ENCODE measurements at regions not wholly inside any gene's neighbourhood (a gene's known extent, or its start where the extent isn't known, plus 50 kb on each side); places are given as distances from the start of the nearest gene placed in this dataset.
"Not testable (repeated sequence)": the region's sequence is repeated elsewhere in the genome, so short reads cannot be mapped to it uniquely, and the experiment has no call there.

DNA sequence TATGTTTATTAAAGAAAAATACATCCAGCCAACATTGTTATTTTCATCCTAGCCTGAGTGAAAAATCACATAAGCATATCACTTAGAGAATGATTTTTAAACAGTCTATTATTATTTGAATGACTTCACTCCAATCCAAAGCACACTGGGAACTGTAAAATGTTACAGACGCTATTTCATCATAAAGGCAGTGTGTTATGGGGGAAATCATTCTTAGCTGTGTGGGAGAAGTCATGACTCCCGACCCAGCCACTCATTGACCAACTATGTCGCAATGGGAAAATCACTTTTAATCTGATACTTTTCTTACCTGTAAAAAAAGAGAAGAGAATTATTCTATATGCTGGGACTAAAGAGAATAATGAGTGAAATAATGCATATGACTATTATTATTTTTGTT lies 653.6 kb downstream of the TTLL7 start:
- not testable (repeated sequence) for FAIRE-seq

DNA sequence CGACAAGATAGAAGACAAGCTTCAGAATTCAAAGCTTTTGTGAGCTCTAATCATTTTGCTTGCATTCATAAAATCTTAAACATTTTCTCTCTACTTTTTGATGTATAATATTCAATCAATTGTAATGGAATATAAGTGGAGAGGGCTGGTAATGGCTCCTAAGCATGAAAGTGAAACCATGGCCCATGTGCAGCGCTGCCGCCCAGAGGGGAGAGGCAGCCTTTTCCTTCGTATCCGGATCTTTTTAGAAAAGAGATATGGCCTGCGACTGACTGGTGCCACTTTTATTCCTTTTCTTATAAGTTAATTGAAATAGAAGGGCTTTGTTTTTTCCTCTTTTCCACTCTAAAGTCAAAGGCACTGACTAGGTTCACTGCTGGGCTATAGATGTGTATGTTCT lies 655.2 kb downstream of the TTLL7 start:
- not testable (repeated sequence) for FAIRE-seq

DNA sequence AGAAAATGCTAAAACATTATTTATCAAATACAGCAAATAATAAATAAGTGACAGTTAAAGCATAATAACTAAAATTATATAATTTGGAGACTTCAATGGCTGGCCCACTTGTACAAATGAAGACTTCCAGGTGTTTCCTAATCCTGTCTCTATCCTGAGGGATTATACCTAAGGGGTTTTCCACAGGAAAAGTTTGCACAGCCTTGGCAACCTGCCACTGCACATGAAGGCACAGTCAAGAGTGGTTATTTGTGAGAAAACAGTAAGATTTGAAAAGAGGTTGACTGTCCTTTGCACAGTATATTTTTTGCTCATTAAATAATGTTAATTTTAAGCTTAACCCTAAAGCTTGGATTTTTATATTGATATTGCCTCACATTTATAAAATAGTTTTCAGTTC lies 655.9 kb downstream of the TTLL7 start:
- FAIRE-seq, result not testable (repeated sequence)

DNA sequence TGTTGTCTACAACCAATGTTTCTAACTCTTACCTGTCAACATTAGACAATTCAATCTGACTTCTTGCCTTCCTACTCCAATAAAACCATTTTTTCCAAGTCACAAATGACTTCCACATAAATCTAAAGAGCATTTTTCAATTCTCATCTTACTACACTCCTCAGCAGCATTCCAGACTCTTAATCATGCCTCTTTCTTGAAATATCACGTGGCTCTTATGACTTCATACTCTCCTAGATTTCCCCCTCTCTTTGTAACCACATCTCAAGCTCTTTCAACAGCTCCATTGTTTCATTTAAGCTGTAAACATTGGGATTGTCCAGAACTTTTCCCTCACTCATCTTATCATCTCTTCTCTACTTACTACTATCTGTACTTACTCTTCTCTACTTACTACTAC lies 666.6 kb downstream of the TTLL7 start:
- not testable (repeated sequence) for FAIRE-seq

DNA sequence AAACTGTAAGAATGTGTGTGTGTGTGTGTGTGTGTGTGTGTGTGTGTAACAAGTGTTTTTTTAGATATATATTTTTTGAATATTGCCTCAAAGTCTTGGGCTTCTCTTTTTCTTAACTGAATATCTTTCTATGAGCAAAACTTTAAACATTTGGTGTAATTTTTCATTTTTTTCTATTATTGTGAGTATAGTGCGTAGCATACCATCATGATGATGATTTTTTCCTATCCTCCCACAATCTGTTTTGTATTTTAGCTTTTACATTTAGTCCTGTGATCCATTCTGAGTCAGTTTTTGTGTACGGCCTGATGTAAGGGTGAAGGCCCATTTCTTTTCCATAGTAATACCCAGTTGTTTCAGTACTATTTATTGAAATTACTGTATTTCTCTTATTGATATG lies 680.6 kb downstream of the TTLL7 start:
- no peak for FAIRE-seq

DNA sequence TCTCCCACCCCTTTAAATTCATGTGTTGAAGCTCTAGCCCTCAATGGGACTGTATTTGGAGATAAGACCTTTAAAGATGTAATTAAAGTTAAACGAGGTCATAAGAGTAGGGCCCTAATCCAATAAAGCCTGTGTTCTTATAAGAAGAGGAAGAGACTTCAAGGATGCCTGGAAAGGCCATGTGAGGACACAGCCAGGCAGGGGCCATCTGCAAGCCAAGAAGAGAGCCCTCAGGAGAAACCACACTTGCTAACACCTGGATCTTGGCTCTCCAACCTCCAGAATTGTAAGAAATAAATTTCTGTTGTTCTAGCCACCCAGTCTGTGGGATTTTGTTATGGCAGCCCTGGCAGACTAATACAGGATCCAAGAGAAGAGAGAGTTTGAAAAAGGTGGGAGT lies 683.5 kb downstream of the TTLL7 start:
- FAIRE-seq, result not testable (repeated sequence)

DNA sequence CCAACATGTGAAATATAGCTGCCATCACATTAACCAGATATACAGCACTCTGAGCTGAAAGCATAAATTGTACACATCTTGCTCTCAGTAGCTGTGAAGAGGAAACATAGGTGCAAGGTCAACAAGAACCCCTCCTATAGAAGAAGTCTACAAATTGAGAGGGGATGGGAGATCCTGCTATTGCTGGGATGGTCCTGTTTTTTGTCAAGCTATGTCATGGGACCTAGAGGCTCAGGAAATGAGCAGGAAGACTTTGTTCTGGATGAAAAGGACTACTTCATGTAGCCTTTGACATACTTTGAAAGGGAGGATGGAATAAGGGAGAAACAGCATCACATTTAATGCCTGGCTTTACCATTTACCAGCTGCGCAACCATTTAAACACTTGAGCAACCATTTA lies 688.8 kb downstream of the TTLL7 start:
- FAIRE-seq, result not testable (repeated sequence)

DNA sequence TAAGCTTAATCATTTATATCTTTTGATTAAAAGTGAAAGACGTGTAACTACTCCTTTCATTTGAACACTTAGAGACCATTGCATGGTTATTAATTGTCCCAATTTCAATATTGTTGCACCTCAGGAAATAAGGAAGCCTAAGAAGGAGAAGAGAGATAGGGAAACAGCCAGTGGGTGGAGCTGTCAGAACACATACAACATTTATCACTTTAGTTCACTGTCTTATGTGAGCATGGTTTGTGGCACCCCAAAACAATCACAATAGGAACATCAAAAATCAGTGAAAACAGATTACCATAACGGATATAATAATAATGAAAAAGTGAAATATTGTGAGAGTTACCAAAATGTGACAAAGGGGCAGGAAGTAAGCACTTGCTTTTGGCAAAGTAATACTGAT lies 689.9 kb downstream of the TTLL7 start:
- FAIRE-seq, result not testable (repeated sequence)

DNA sequence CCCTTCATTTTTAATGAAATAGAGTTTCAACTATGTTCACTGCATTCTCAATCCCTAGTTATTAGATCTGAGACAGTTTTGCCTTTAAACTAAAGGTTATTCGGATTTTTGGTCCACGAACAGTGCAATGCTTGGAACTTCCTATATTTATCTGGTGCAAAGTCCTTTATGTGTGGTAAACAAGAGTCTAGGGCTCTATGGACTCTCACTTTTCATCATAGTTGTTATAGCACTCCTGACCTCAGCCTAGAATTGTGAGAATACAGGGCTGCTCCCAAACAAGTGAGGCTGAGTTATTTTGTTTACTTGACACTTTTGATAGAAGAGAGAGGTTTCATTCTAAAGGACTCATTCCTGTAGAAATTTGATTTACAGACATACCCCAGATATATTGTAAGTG lies 692.1 kb downstream of the TTLL7 start:
- FAIRE-seq, result not testable (repeated sequence)

DNA sequence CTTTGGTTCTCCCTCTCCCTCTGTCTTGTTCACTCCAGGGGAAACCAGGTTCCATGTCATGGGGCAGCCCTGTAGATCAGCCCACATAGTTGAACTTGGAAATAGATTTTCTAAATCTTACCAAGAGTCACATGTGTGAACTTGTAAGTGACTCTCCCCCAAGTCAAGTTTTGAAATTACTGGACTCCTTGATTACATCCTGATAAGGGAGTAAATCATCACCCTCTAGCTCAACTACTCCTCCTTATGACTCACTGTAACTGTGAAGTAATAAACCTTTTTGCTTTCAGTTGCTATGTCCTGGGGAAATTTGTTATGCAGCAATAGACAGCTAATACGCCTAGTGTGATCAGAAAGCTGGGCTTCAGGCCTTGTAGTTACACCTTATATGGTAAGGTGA lies 703.3 kb downstream of the TTLL7 start:
- FAIRE-seq, result not testable (repeated sequence)

DNA sequence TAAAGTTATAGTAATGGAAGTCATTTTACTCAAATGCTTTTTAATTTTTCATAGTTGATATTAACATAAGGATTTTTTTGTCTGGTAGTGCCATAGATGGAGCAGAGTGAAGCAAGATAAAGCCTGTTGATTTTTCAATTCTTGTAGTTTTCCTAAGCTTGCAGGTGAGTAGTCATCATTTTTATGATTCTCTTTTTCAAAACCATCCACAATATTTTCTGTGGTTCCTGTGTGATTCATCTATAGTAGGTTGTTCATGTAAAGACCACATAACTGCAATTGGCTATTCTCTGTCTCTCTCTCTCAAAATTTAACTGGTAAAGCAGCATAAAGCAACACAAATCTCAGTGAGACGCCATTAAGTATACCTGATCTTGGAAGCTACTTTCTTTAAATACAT lies 711.5 kb downstream of the TTLL7 start:
- FAIRE-seq, result not testable (repeated sequence)

DNA sequence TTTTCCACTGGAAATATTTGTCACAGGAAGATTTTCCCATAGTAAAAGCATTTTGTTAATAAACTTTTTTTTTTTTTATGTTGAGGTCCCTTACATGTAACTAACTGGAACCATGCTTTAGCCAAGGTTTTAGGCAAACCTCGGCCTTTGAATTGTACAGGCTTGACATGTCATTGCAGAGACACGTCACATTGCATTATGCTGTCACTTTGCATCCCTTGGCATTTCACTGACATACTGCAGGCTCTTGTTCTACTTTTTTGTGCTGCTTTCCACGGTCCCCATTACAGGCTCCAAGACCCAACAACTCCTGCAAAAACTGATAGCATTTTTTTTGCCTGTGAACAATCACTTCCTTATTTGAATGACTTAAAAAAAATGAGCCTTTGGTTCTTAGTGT lies 724.3 kb downstream of the TTLL7 start:
- not testable (repeated sequence) for FAIRE-seq

DNA sequence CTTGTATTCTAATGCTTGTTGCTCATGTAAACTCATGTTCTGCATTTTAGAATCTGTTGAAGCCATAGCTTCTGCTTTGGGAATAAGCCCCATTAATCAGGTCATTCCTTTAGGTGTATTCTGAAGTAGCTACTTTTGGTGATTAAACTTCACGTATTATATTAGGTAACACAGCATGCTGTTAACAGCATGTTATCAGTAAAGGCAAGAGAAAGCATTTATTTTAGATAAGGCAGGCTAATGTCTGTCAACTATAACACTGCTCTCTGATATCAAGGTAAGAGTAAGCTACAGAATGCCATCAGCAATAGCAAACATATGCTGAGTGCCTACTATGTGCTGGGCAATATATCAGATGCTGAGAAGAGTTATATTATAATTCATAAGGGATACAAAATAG lies 726.4 kb downstream of the TTLL7 start:
- FAIRE-seq, result not testable (repeated sequence)

DNA sequence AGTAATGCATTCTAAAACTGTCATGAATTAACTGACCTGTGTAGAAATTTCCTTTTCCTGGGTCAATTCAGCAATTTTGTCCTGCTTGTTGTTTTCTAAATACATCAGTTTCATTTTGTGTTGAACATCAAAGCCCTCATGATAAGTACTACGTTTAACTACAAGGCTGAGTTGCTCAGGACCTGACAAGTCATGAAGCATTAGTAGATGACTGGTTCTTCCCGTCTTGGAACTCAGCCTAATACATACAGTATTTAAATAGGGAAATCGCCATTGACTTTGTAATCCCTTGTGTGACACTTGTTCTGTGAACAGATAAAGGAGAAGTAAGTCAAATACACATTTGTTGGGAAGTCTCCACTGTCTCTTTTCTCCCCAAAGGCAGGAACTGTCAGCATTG lies 727.1 kb downstream of the TTLL7 start:
- not testable (repeated sequence) for FAIRE-seq

DNA sequence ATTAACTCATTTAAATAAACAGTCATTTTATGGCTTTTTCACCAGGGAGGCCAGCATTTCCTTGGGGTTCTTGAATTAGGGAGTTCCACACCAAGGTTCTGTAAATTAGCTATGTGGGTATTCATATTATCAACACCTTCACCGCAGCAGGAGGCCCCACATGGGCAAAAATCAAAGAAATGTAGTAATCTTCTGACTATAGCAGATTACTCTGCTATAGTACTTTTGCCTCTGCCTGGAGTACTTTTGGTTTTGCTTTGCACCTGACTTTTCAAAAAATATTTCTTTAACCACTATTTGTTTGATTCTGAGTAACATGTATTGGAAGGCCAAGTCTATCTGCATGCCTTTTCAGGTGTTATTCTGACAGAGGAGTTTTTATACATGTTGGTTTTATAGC lies 728.1 kb downstream of the TTLL7 start:
- FAIRE-seq, result not testable (repeated sequence)

DNA sequence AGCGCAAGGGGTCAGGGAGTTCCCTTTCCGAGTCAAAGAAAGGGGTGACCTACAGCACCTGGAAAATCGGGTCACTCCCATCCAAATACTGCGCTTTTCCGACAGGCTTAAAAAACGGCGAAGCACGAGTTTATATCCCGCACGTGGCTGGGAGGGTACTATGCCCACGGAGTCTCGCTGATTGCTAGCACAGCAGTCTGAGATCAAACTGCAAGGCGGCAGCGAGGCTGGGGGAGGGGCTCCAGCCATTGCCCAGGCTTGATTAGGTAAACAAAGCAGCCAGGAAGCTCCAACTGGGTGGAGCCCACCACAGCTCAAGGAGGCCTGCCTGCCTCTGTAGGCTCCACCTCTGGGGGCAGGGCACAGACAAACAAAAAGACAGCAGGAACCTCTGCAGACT lies 735.1 kb downstream of the TTLL7 start:
- FAIRE-seq, result not testable (repeated sequence)

DNA sequence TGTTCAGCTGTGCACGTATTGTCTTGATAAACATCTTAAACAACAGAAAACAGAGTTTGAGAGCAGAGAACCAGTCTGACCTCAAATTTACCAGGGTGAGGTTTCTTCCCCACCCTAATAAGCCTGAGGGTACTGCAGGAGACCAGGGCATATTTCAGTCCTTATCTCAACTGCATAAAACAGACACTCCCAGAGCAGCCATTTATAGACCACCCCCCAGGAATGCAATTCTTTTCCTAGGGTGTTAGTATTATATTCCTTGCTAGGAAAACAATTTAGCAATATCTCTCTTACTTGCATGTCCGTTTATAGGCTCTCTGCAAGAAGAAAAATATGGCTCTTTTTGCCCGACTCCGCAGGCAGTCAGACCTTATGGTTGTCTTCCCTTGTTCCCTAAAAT lies 747.2 kb downstream of the TTLL7 start:
- FAIRE-seq, result not testable (repeated sequence)

DNA sequence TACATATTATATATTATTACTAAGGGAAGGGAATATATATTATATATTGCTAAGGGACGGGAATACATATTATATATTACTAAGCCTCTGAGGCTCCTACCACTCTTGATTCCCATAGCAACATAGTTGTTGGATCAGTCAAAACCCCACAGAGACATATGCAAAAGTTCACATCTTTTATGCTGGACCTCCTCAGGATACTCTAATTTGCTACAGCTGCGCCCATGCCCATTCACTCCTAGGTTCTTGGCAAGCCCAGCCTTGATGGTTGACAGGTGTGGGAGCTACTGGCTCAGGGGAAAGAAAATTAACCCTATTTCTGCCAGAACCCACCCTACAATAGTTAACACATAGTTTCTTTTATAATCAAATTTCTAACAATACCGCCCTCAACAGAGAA lies 752.2 kb downstream of the TTLL7 start:
- FAIRE-seq, result not testable (repeated sequence)

DNA sequence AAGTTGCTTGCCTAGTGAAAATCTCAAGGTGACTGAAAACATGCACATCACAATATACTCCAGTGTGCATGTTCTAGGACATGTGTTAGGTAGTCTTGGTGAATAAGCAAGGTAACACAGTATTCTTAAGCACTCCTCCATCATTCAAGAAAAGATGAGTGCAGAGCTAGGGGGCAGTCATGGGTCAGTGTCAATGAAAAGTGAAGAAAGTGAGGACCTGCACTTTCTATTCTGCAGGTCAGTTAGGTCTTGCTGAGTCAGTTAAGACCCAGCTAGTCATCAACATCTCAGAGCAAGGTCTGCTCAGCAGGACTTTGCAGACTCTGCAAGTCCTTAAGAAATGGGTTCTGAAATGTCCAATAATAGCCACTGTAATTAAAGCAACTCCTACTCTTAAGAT lies 754.1 kb downstream of the TTLL7 start:
- FAIRE-seq, result not testable (repeated sequence)

DNA sequence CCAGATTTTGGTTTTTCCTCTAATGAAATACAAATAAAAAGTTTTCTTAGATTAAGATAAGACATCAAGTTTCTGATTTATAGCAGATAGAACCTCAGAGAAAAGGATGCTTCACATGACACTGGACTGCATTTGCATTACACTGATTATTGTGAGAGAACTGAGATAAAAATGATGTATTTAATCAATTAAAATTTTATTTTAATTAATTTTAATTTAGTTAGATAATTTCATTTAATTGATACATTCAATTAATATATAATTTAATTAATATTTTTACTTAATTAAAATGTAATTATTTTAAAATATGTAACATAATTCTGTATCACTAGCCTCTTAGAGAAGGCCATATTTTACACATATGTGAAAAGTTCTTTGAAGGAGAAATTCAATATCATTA lies 759.4 kb downstream of the TTLL7 start:
- FAIRE-seq, result peak; percentile 97

DNA sequence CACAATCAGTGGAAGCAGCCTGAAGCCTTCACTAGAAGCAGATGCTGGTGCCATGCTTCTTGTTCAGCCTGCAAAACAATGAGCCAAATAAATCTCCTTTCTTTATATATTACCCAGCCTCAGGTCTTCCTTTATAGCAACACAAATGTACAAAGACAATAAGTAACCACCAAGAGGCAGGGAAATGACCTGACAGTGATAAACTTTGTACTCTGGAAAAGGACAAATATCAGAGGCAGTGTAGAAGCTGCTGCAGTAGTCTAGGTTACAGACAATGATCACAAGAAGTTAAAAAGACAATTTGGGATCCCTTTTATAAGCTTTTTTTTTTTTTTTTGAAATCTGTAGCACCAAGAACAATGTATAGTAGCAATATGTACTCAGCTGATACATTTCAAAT lies 760.3 kb downstream of the TTLL7 start:
- not testable (repeated sequence) for FAIRE-seq

DNA sequence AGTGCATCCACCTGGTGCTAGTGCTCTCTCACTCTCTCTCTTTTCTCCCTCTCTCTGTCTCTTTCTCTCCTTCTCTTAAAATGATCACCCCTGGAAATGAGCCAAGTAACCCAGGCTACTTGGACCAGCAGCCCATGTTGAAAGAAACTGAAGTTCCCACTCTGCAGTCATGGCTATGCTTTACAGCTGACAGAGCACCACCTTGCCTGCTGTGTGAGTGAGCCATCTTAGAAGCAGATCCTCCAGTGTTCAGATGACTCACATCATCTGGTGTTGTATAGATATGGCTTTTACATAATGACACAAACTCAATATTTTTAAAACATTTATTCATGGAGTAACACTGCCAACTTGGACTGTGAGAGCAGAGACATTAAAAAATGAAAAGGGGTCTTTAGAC lies 779.1 kb downstream of the TTLL7 start:
- FAIRE-seq, result not testable (repeated sequence)

DNA sequence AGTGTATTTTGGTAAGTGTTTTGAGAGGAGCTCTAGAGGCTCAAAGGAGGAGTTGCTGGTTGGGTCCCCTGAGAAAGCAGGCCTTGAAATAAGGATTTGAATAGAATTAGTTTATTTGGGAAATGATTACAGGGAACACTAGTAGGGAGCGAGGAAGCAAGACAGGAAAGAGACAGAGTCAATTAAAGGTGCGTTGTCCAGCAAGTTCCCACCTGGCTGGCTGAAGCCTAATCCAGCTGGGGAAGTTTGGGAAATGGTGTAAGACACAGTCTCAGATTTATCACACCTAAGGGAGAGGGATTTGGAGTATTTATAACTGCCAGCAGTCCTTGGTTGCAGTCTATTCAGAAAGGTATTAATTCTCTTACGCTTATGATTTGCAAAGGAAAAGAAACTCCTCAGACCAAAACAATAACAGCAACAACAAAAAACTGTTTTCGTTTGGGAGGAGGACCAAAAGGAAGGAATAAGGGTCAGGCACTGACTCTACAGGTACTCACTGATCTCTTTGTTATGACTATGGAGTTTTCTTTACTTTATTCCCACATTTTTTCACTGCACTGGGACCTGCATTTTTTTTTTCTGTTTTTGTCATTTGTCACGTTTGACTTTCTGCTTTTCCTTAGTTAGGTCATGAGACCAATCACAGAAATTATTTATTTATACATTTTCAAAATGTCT lies 780.8 kb downstream of the TTLL7 start:
- not testable (repeated sequence) for FAIRE-seq

DNA sequence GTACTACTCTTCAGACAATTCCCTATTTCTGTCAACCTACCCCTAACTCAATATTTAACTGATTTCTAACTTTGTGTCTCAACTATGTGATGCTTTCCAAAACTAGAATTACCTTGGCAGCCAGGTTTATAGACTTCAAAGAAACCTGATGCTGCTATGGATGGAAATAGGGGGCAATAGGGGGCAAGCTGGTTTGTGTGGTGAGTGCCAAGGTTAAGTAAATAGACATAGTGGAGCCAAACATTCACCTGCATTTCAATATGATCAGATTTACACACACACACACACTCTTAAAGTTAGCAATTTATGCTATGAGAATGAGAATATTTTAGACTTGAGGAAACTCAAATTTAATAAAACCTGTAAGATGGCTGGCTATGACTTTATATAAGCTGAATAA lies 784.6 kb downstream of the TTLL7 start:
- FAIRE-seq, result not testable (repeated sequence)

DNA sequence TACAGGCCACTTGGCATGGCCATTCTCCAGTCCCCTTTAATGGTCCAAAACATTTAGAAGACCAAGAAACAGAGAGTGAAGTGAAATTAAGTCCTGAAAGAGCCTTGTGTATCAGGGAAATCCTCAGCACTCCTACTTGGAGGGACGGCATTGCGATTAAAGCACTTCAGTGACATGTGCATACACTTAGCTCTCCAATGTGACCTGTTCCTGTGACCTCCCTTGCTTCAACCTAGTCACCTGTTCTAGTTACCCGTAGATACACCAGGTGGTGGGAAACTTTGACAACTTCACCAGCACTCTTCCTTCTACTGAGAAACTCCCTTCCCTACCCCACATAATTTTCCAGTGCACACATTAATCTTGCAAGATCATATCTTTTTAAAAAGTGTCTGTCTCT lies 785.3 kb downstream of the TTLL7 start:
- FAIRE-seq, result not testable (repeated sequence)
